HFFc6 (cell line): ENCODE measurements at regions not wholly inside any gene's neighbourhood (a gene's known extent, or its start where the extent isn't known, plus 50 kb on each side); places are given as distances from the start of the nearest gene placed in this dataset.

Source experiments
- DNase-seq: peaks from one replicate; pipeline ENCODE4 v3.0.0-alpha.2; 2018
- H3K27ac Mint-ChIP-seq: 2 replicates; pipeline ENCODE4 v1.8.0; 2020; ENCODE audit warnings: mild to moderate bottlenecking, mixed read lengths
- H3K27me3 Mint-ChIP-seq: 2 replicates; pipeline ENCODE4 v1.8.0; 2021; ENCODE audit warnings: mild to moderate bottlenecking, moderate library complexity, mixed read lengths; ENCODE audit not compliant: insufficient read depth
- H3K36me3 Mint-ChIP-seq: 2 replicates; pipeline ENCODE4 v1.8.0; 2021; ENCODE audit warnings: low read depth, mixed read lengths
- H3K4me1 Mint-ChIP-seq: 2 replicates; pipeline ENCODE4 v1.8.0; 2020; ENCODE audit warnings: low read depth, mixed read lengths
- H3K4me3 Mint-ChIP-seq: 2 replicates; pipeline ENCODE4 v1.8.0; 2020; ENCODE audit warnings: mild to moderate bottlenecking, moderate library complexity, mixed read lengths
- H3K9me3 Mint-ChIP-seq: 2 replicates; pipeline ENCODE4 v1.8.0; 2020; ENCODE audit warnings: mild to moderate bottlenecking, mixed read lengths
- CTCF ChIP-seq: fragments of 200-600 bp; sonication (generic); IDR thresholded peaks from 2 replicates; pipeline ENCODE4 v1.5.0; 2021; ENCODE audit warnings: antibody characterized with exemption, mild to moderate bottlenecking

GRCh38 chr13:75153386-75153785 is 328.6 kb downstream of the TBC1D4 start:
- TF ChIP-seq CTCF, result no peak
- no peak for DNase-seq
- H3K27me3 Mint-ChIP-seq, result no peaks in the 10 kb centered on the region; the same call in 1 of the 2 replicates
- no peak overlapping the region for H3K27ac Mint-ChIP-seq
- H3K4me3 Mint-ChIP-seq, result no peak overlapping the region
- peaks cover 35% of the 10 kb centered on the region for H3K4me1 Mint-ChIP-seq
- H3K36me3 Mint-ChIP-seq, result peaks cover 15% of the 10 kb centered on the region
- peaks cover 17% of the 10 kb centered on the region for H3K9me3 Mint-ChIP-seq

- Mint-ChIP-seq H3K36me3 (peaks cover 8% of the 10 kb centered on the region), H3K4me1 (peaks cover 55% of the 10 kb centered on the region), H3K27me3 (no peaks in the 10 kb centered on the region; the same call in 1 of the 2 replicates), H3K9me3 (peaks cover 11% of the 10 kb centered on the region), H3K27ac (peak overlapping the region; percentile 39), H3K4me3 (no peak overlapping the region)
- no peak for TF ChIP-seq CTCF
- peak; percentile 64 for DNase-seq
Measured at GRCh38 chr13:75151081-75151643, 330.8 kb downstream of the TBC1D4 start.

GRCh38 chr13:75149776-75150175 is 332.2 kb downstream of the TBC1D4 start:
- TF ChIP-seq CTCF, result no peak
- Mint-ChIP-seq H3K9me3 (peaks cover 11% of the 10 kb centered on the region), H3K27ac (no peak overlapping the region), H3K27me3 (peaks cover under 1% of the 10 kb centered on the region), H3K36me3 (peaks cover 8% of the 10 kb centered on the region), H3K4me3 (no peak overlapping the region), H3K4me1 (peaks cover 64% of the 10 kb centered on the region)
- no peak for DNase-seq

GRCh38 chr13:75147946-75148345 is 334.0 kb downstream of the TBC1D4 start:
- Mint-ChIP-seq H3K36me3 (peaks cover 8% of the 10 kb centered on the region), H3K4me1 (peaks cover 56% of the 10 kb centered on the region), H3K9me3 (peaks cover 9% of the 10 kb centered on the region), H3K27me3 (peaks cover 2% of the 10 kb centered on the region), H3K4me3 (no peak overlapping the region), H3K27ac (no peak overlapping the region)
- no peak for TF ChIP-seq CTCF
- DNase-seq, result no peak

- H3K4me3 Mint-ChIP-seq, result no peak overlapping the region
Measured at GRCh38 chr13:75146436-75146835, 335.5 kb downstream of the TBC1D4 start.

More at GRCh38 chr13:75146436-75146835, 335.5 kb downstream of the TBC1D4 start:
- no peak for DNase-seq
- H3K9me3 Mint-ChIP-seq, result no peaks in the 10 kb centered on the region
- H3K27ac Mint-ChIP-seq, result no peak overlapping the region
- H3K27me3 Mint-ChIP-seq, result peaks cover 2% of the 10 kb centered on the region; the same call in 1 of the 2 replicates
- peaks cover 46% of the 10 kb centered on the region for H3K4me1 Mint-ChIP-seq
- H3K36me3 Mint-ChIP-seq, result no peaks in the 10 kb centered on the region
- no peak for TF ChIP-seq CTCF
